ENCODE measurements at regions not wholly inside any gene's neighbourhood (a gene's known extent, or its start where the extent isn't known, plus 50 kb on each side); places are given as distances from the start of the nearest gene placed in this dataset.

- TF ChIP-seq ZBTB43 (CRISPR knock-in tag; IDR thresholded peaks at IDR 0.05) (no peak), ZMAT4 (CRISPR knock-in tag; IDR thresholded peaks at IDR 0.05) (no peak), JUN (CRISPR knock-in tag; IDR thresholded peaks at IDR 0.05) (no peak)
Measured at GRCh38 chr1:87719658-87720057, 391.0 kb downstream of the LMO4 start (continued).

GRCh38 chr1:87720561-87720960, 391.9 kb downstream of the LMO4 start:
- TF ChIP-seq NR1H2 (CRISPR knock-in tag; IDR thresholded peaks at IDR 0.05) (no peak), RELA (CRISPR knock-in tag; IDR thresholded peaks at IDR 0.05; ENCODE audit: borderline replicate concordance) (no peak), FOXK1 (CRISPR knock-in tag; IDR thresholded peaks at IDR 0.05) (no peak), HMGA2 (CRISPR knock-in tag; IDR thresholded peaks at IDR 0.05) (no peak), RORB (CRISPR knock-in tag; IDR thresholded peaks at IDR 0.05) (no peak)
- ATAC-seq, result no peak
- CTCF ChIA-PET, result no interaction called here
- peaks cover 11% of the 10 kb centered on the region for H3K9me3 Mint-ChIP-seq
- H3K4me3 Mint-ChIP-seq, result no peak overlapping the region
- peaks cover 7% of the 10 kb centered on the region for H3K27me3 Mint-ChIP-seq (ENCODE audit: low read depth)
- no peak for DNase-seq (ENCODE audit: low spot score)
- H3K27ac Mint-ChIP-seq, result no peak overlapping the region
- H3K4me1 Mint-ChIP-seq, result peaks cover 16% of the 10 kb centered on the region
- H3K36me3 Mint-ChIP-seq, result peaks cover 9% of the 10 kb centered on the region
- POLR2A ChIA-PET, result no interaction called here

GRCh38 chr1:87723193-87723592, 394.5 kb downstream of the LMO4 start:
- Mint-ChIP-seq H3K27ac (no peak overlapping the region), H3K4me3 (no peak overlapping the region), H3K36me3 (peaks cover 9% of the 10 kb centered on the region), H3K4me1 (peaks cover 16% of the 10 kb centered on the region), H3K9me3 (peaks cover 21% of the 10 kb centered on the region), H3K27me3 (ENCODE audit: low read depth) (peaks cover 7% of the 10 kb centered on the region)
- TF ChIP-seq ZSCAN18 (CRISPR knock-in tag; IDR thresholded peaks at IDR 0.05) (no peak), AFF4 (CRISPR knock-in tag; IDR thresholded peaks at IDR 0.05; ENCODE audit: borderline replicate concordance) (no peak), ZBTB21 (CRISPR knock-in tag; IDR thresholded peaks at IDR 0.05; ENCODE audit: borderline replicate concordance) (no peak), ZNF532 (CRISPR knock-in tag; IDR thresholded peaks at IDR 0.05; ENCODE audit: borderline replicate concordance) (no peak), RELA (CRISPR knock-in tag; IDR thresholded peaks at IDR 0.05; ENCODE audit: borderline replicate concordance) (no peak), CTCF (IDR thresholded peaks at IDR 0.05) (no peak), ZNF121 (CRISPR knock-in tag; IDR thresholded peaks at IDR 0.05) (no peak), SP1 (CRISPR knock-in tag; conservative IDR thresholded peaks at IDR 0.05) (no peak), ZNF232 (CRISPR knock-in tag; IDR thresholded peaks at IDR 0.05) (no peak)
- no peak for DNase-seq (ENCODE audit: low spot score)
- CTCF ChIA-PET, result no interaction called here
- POLR2A ChIA-PET, result no interaction called here
- ATAC-seq, result peak; percentile 96
